Nephron progenitor cell (in vitro differentiated cells): ENCODE measurements at regions not wholly inside any gene's neighbourhood (a gene's known extent, or its start where the extent isn't known, plus 50 kb on each side); places are given as distances from the start of the nearest gene placed in this dataset.

Experiments
- DNase-seq: peaks from one replicate; pipeline ENCODE4 v3.0.0; 2021
- H3K27ac Mint-ChIP-seq: 2 replicates; pipeline ENCODE4 v1.8.0; 2021; ENCODE audit warnings: mild to moderate bottlenecking, moderate library complexity, mixed read lengths
- H3K27me3 Mint-ChIP-seq: 2 replicates; pipeline ENCODE4 v1.8.0; 2021; ENCODE audit warnings: mild to moderate bottlenecking, low read depth, mixed read lengths; ENCODE audit not compliant: poor library complexity
- H3K36me3 Mint-ChIP-seq: 2 replicates; pipeline ENCODE4 v1.8.0; 2021; ENCODE audit warnings: low read depth, mixed read lengths
- H3K4me1 Mint-ChIP-seq: 2 replicates; pipeline ENCODE4 v1.8.0; 2021; ENCODE audit warnings: mixed read lengths
- H3K4me3 Mint-ChIP-seq: 2 replicates; pipeline ENCODE4 v1.8.0; 2021; ENCODE audit warnings: mild to moderate bottlenecking, moderate library complexity, mixed read lengths
- H3K9me3 Mint-ChIP-seq: 2 replicates; pipeline ENCODE4 v1.8.0; 2021; ENCODE audit warnings: mild to moderate bottlenecking, moderate library complexity, mixed read lengths
- TF ChIP-seq, protein P1 (sequence below): fragments of 200-600 bp; sonication (generic); IDR thresholded peaks from 2 replicates; pipeline ENCODE4 v1.5.0; 2021; ENCODE audit warnings: antibody characterized with exemption

DNA sequence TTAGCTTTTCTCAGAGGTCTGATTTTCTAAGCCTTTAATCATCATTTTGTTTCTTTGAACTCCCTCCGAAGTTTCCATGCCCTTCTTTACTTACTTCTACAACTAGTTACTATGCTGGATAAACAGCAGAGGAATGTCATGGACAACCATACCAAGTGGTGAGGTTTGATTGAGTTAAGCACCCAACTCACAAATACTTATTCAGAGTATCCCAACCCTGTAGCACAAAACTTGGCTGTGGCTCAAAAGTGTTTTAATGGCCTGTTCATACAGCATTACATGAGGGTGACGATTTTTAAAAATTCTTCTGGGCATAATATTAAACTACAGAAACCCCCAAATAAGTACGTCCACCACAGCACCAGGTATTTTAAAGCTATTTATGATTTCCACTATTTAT lies 946.8 kb upstream of the SOX9 start:
- TF ChIP-seq, protein P1, sequence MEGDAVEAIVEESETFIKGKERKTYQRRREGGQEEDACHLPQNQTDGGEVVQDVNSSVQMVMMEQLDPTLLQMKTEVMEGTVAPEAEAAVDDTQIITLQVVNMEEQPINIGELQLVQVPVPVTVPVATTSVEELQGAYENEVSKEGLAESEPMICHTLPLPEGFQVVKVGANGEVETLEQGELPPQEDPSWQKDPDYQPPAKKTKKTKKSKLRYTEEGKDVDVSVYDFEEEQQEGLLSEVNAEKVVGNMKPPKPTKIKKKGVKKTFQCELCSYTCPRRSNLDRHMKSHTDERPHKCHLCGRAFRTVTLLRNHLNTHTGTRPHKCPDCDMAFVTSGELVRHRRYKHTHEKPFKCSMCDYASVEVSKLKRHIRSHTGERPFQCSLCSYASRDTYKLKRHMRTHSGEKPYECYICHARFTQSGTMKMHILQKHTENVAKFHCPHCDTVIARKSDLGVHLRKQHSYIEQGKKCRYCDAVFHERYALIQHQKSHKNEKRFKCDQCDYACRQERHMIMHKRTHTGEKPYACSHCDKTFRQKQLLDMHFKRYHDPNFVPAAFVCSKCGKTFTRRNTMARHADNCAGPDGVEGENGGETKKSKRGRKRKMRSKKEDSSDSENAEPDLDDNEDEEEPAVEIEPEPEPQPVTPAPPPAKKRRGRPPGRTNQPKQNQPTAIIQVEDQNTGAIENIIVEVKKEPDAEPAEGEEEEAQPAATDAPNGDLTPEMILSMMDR, result no peak
- no peaks in the 10 kb centered on the region for H3K4me1 Mint-ChIP-seq
- no peak overlapping the region for H3K27ac Mint-ChIP-seq
- H3K27me3 Mint-ChIP-seq, result no peaks in the 10 kb centered on the region
- no peaks in the 10 kb centered on the region for H3K36me3 Mint-ChIP-seq
- H3K9me3 Mint-ChIP-seq, result no peaks in the 10 kb centered on the region
- no peak for DNase-seq
- no peak overlapping the region for H3K4me3 Mint-ChIP-seq

DNA sequence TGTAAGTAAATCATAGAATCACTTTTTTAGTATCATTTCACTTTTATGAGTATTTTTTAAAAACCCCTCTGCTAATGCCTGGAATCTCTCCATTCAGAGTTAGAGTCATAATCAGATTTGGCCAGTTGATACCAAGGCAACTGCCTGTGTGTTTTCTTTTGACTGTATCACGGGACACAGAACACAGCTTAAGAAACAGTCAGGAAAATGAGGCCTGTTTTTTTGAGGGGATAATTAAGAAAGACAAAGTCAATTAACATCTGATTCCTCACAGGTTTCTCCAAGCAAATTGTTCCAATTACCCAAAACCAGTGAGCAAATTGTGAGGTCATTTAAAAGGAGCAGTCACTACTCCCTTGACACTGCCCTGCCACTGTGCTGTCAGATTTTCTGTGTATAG lies 944.5 kb upstream of the SOX9 start:
- H3K36me3 Mint-ChIP-seq, result no peaks in the 10 kb centered on the region
- H3K27me3 Mint-ChIP-seq, result no peaks in the 10 kb centered on the region
- TF ChIP-seq, protein P1, result no peak
- H3K9me3 Mint-ChIP-seq, result no peaks in the 10 kb centered on the region
- H3K4me3 Mint-ChIP-seq, result no peak overlapping the region
- no peak for DNase-seq
- H3K27ac Mint-ChIP-seq, result no peak overlapping the region
- H3K4me1 Mint-ChIP-seq, result peaks cover 13% of the 10 kb centered on the region

DNA sequence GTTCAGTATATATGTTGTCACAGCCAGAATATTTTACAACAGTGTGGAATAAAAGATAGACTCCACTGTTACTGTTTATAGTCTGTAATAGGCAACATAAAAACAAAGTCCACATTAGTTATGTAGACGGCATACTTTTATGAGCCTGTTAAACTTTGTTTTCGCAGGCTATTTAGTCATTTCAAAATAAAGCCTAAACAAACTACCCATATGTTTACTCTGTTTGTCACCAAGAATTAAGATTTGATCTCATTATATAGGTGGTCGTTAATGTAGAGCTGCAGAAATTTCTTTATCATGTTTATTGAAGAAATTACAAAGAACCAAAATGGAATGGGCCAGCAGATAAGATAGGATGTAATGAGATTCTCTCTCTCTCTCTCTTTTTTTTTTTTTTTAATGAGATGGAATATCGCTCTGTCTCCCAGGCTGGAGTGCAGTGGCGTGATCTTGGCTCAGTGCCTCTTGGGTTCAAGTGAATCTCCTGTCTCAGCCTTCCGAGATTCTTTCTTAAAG lies 943.8 kb upstream of the SOX9 start:
- Mint-ChIP-seq H3K36me3 (no peaks in the 10 kb centered on the region), H3K27me3 (no peaks in the 10 kb centered on the region), H3K27ac (no peak overlapping the region), H3K4me1 (peaks cover 17% of the 10 kb centered on the region), H3K9me3 (no peaks in the 10 kb centered on the region), H3K4me3 (no peak overlapping the region)
- no peak for DNase-seq
- TF ChIP-seq, protein P1, result no peak

DNA sequence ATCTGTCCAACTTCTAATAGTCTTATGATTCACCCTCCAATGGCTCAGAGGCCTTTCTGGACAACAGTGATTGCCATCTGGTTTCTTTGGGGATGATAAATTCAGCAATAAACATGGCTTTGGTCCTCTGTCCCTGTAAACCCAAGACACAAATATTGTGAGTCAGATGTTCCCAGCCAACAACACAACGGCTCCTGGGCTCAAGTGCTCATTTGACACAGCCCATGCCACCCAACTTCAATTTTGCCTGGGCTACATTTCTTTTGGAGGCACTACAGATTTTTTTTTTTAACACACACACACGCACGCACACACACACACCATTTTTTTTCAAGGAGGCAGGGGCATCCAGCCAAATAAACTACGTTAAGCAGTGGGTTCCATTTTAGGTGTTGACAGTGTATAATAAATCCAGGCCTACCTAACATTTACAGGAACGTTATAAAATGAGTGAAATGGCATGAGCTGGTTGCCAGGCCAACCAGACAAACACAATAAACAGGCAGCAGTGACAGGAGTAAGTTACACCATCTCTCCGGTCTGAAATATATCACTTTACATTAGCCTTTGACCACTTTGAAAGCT lies 939.9 kb upstream of the SOX9 start:
- Mint-ChIP-seq H3K9me3 (no peaks in the 10 kb centered on the region), H3K36me3 (no peaks in the 10 kb centered on the region), H3K27ac (peak overlapping the region; percentile 98), H3K27me3 (no peaks in the 10 kb centered on the region), H3K4me3 (peak overlapping the region; percentile 3), H3K4me1 (peaks cover 27% of the 10 kb centered on the region)
- TF ChIP-seq, protein P1, result no peak
- DNase-seq, result peak; percentile 40

DNA sequence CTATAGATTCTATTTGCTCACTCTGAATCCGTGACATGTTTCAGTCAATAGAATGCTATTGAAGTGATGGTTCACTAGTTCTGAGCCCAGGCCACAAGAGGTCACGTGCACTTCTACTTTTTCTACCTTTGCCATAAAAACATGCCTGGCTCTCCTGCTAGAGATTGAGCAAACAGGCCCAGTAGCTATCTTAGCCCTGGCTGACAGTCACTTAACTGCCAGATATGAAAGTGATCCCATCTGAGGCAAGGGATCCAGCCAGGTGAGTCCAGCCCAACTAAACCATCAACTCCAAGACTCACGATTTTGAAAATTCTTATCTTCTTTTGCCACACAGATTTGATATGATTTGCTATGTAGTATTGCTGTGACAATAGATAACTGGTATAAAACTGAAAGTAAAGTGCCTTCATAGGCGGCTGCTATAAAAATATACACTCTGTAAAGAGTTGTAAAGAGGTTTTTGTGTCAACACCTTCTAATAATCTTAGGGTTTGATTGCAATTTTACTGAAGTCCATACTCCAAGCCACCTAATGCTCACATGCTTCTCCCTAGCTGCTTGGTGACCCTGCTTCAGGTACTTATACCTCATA lies 937.7 kb upstream of the SOX9 start:
- no peaks in the 10 kb centered on the region for H3K36me3 Mint-ChIP-seq
- no peak for DNase-seq
- no peaks in the 10 kb centered on the region for H3K9me3 Mint-ChIP-seq
- H3K4me1 Mint-ChIP-seq, result peaks cover 27% of the 10 kb centered on the region
- no peak overlapping the region for H3K4me3 Mint-ChIP-seq
- H3K27me3 Mint-ChIP-seq, result peaks cover 3% of the 10 kb centered on the region
- TF ChIP-seq, protein P1, result no peak
- peak overlapping the region; percentile 37 for H3K27ac Mint-ChIP-seq

DNA sequence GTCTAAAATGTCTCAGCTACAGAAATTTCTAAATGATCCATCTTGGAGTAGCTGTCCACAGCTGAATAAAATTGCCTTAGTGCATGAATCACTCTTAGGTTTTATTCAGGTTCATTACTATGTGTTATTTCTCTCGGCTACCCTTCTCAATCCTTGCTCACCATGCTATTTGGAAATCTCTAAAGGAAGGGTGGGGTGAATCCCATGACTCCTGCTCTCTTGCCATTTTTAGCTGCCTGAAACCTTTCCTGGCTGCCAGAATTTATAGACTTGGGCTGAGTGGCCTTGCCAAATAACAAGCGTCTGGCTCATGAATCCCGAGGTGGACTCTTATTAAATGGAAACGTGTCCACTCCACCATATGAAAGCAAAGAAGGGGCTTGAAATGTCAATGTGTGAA lies 936.1 kb upstream of the SOX9 start:
- TF ChIP-seq, protein P1, result no peak
- Mint-ChIP-seq H3K4me1 (peaks cover 27% of the 10 kb centered on the region), H3K9me3 (no peaks in the 10 kb centered on the region), H3K27me3 (peaks cover 3% of the 10 kb centered on the region), H3K27ac (no peak overlapping the region), H3K36me3 (no peaks in the 10 kb centered on the region), H3K4me3 (no peak overlapping the region)
- no peak for DNase-seq
